ENCODE measurements at regions not wholly inside any gene's neighbourhood (a gene's known extent, or its start where the extent isn't known, plus 50 kb on each side); places are given as distances from the start of the nearest gene placed in this dataset.

- Histone ChIP-seq H3K9me3 (no peaks in the 10 kb centered on the region), H3K4me1 (peaks cover 0 to 22% (median 8%) of the 10 kb centered on the region in 4 donors), H3K36me3 (no peaks in the 10 kb centered on the region), H3K4me3 (no peak overlapping the region), H3K27me3 (no peaks in the 10 kb centered on the region), H3K27ac (replicated peaks in 1 of 4) (no peak overlapping the region)
- no peak for DNase-seq (ENCODE audit: extremely low spot score)
- intact Hi-C loops (cut with DNase I) = no loop called here
- no peak for TF ChIP-seq CTCF (IDR thresholded peaks at IDR 0.05)
- no peak for TF ChIP-seq POLR2AphosphoS5 (IDR thresholded peaks at IDR 0.05)
- no peak for TF ChIP-seq EP300 (IDR thresholded peaks at IDR 0.05)
- TF ChIP-seq POLR2A (IDR thresholded peaks at IDR 0.05; ENCODE audit: low read depth) = no peak
- WGBS = 41% methylated on average over 2 of the region's 2 CpGs
Measured at GRCh38 chr1:83102630-83103071, 896.3 kb downstream of the TTLL7 start.

GRCh38 chr1:83101406-83101805 is 897.5 kb downstream of the TTLL7 start:
- 65% methylated on average over 4 of the region's 4 CpGs for WGBS
- H3K27me3 ChIP-seq = no peaks in the 10 kb centered on the region
- H3K4me1 ChIP-seq = peaks cover 0 to 22% (median 8%) of the 10 kb centered on the region in 4 donors
- H3K27ac ChIP-seq (replicated peaks in 1 of 4) = no peak overlapping the region
- no peaks in the 10 kb centered on the region for H3K36me3 ChIP-seq
- H3K9me3 ChIP-seq = no peaks in the 10 kb centered on the region
- H3K4me3 ChIP-seq = no peak overlapping the region
- TF ChIP-seq POLR2A (IDR thresholded peaks at IDR 0.05; ENCODE audit: low read depth) = no peak
- no peak for TF ChIP-seq EP300 (IDR thresholded peaks at IDR 0.05)
- no peak for DNase-seq (ENCODE audit: extremely low spot score)
- intact Hi-C loops (cut with DNase I) = no loop called here

- Histone ChIP-seq H3K27ac (replicated peaks in 1 of 4) (no peak overlapping the region), H3K9me3 (no peaks in the 10 kb centered on the region), H3K4me3 (no peak overlapping the region), H3K27me3 (no peaks in the 10 kb centered on the region), H3K36me3 (no peaks in the 10 kb centered on the region), H3K4me1 (peaks cover 0 to 22% (median 8%) of the 10 kb centered on the region in 4 donors)
- 96% methylated on average over 2 of the region's 2 CpGs for WGBS
- TF ChIP-seq CTCF (IDR thresholded peaks at IDR 0.05) = no peak
- TF ChIP-seq POLR2AphosphoS5 (IDR thresholded peaks at IDR 0.05) = no peak
- TF ChIP-seq EP300 (IDR thresholded peaks at IDR 0.05) = no peak
- TF ChIP-seq POLR2A (IDR thresholded peaks at IDR 0.05; ENCODE audit: low read depth) = no peak
- no peak for DNase-seq (ENCODE audit: extremely low spot score)
- intact Hi-C loops (cut with DNase I) = no loop called here
Measured at GRCh38 chr1:83100133-83100532, 898.8 kb downstream of the TTLL7 start.

- peaks cover 0 to 22% (median 8%) of the 10 kb centered on the region in 4 donors for H3K4me1 ChIP-seq
- intact Hi-C loops (cut with DNase I) = no loop called here
- 73% methylated on average over 1 of the region's 1 CpG for WGBS
Measured at GRCh38 chr1:83098791-83099190, 900.1 kb downstream of the TTLL7 start.

GRCh38 chr1:83098131-83098530 is 900.8 kb downstream of the TTLL7 start:
- Histone ChIP-seq H3K9me3 (no peaks in the 10 kb centered on the region), H3K4me3 (no peak overlapping the region), H3K36me3 (no peaks in the 10 kb centered on the region), H3K27me3 (no peaks in the 10 kb centered on the region), H3K27ac (replicated peaks in 1 of 4) (no peak overlapping the region), H3K4me1 (peaks cover 0 to 18% (median 7%) of the 10 kb centered on the region in 4 donors)
- TF ChIP-seq EP300 (IDR thresholded peaks at IDR 0.05) (no peak), POLR2AphosphoS5 (IDR thresholded peaks at IDR 0.05) (no peak), POLR2A (IDR thresholded peaks at IDR 0.05; ENCODE audit: low read depth) (no peak), CTCF (IDR thresholded peaks at IDR 0.05) (no peak)
- intact Hi-C loops (cut with DNase I) = no loop called here
- 46% methylated on average over 3 of the region's 3 CpGs for WGBS
- no peak for DNase-seq (ENCODE audit: extremely low spot score)

More at GRCh38 chr1:83098791-83099190, 900.1 kb downstream of the TTLL7 start:
- Histone ChIP-seq H3K4me3 (no peak overlapping the region), H3K9me3 (no peaks in the 10 kb centered on the region), H3K27me3 (no peaks in the 10 kb centered on the region), H3K36me3 (no peaks in the 10 kb centered on the region), H3K27ac (replicated peaks in 1 of 4) (no peak overlapping the region)
- no peak for TF ChIP-seq POLR2AphosphoS5 (IDR thresholded peaks at IDR 0.05)
- TF ChIP-seq CTCF (IDR thresholded peaks at IDR 0.05) = no peak
- no peak for TF ChIP-seq POLR2A (IDR thresholded peaks at IDR 0.05; ENCODE audit: low read depth)
- DNase-seq (ENCODE audit: extremely low spot score) = no peak
